ENCODE measurements at regions not wholly inside any gene's neighbourhood (a gene's known extent, or its start where the extent isn't known, plus 50 kb on each side); places are given as distances from the start of the nearest gene placed in this dataset.
A peak's percentile ranks its signal among the peaks of the same experiment; 100 is the strongest.

- TF ChIP-seq RAD21 (conservative IDR thresholded peaks at IDR 0.05 in 1 of 2, IDR thresholded peaks at IDR 0.05 in 1 of 2), result no peak
- no peak for TF ChIP-seq MAZ (IDR thresholded peaks at IDR 0.05; ENCODE audit: borderline replicate concordance, low read depth, low read length)
- no peak for TF ChIP-seq FOSB (CRISPR knock-in tag; IDR thresholded peaks at IDR 0.05)
- TF ChIP-seq, protein P1, sequence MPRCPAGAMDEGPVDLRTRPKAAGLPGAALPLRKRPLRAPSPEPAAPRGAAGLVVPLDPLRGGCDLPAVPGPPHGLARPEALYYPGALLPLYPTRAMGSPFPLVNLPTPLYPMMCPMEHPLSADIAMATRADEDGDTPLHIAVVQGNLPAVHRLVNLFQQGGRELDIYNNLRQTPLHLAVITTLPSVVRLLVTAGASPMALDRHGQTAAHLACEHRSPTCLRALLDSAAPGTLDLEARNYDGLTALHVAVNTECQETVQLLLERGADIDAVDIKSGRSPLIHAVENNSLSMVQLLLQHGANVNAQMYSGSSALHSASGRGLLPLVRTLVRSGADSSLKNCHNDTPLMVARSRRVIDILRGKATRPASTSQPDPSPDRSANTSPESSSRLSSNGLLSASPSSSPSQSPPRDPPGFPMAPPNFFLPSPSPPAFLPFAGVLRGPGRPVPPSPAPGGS (IDR thresholded peaks at IDR 0.05), result no peak
Observed at GRCh38 chr3:21995079-21995607, 244.1 kb upstream of the ZNF385D start (continued).

GRCh38 chr3:22007368-22007767, 256.4 kb upstream of the ZNF385D start:
- ChIA-PET POLR2A (no interaction called here), CTCF (no interaction called here)
- Histone ChIP-seq H3K27ac (no peak overlapping the region), H3K4me3 (no peak overlapping the region), H3K4me2 (no peak overlapping the region), H3K4me1 (no peaks in the 10 kb centered on the region), H3K9me3 (no peaks in the 10 kb centered on the region)
- 31% methylated on average over 2 of the region's 2 CpGs for WGBS (ENCODE audit: missing lambda C conversion rate)
- FAIRE-seq (no peak), ATAC-seq (no peak), DNase-seq (ENCODE audit: low read depth in 1 of 2, low spot score in 1 of 2) (no peak)
- TF ChIP-seq JUN (IDR thresholded peaks at IDR 0.05), result no peak
- TF ChIP-seq TFCP2L1 (CRISPR knock-in tag; IDR thresholded peaks at IDR 0.05), result no peak
- no peak for TF ChIP-seq FOXS1 (CRISPR knock-in tag; IDR thresholded peaks at IDR 0.05)
- no peak for TF ChIP-seq POLR2A (IDR thresholded peaks at IDR 0.05; ENCODE audit: low read length)
- no peak for TF ChIP-seq FOSL2 (IDR thresholded peaks at IDR 0.05)
- TF ChIP-seq FOSL2 (CRISPR knock-in tag; IDR thresholded peaks at IDR 0.05), result no peak
- TF ChIP-seq REST (IDR thresholded peaks at IDR 0.05), result no peak
- no peak for TF ChIP-seq CBX8 (IDR thresholded peaks at IDR 0.05)
- TF ChIP-seq TP53 (CRISPR knock-in tag; IDR thresholded peaks at IDR 0.05), result no peak
- no peak for TF ChIP-seq MAZ (IDR thresholded peaks at IDR 0.05; ENCODE audit: borderline replicate concordance, low read depth, low read length)
- TF ChIP-seq JUNB (IDR thresholded peaks at IDR 0.05), result no peak

DNA sequence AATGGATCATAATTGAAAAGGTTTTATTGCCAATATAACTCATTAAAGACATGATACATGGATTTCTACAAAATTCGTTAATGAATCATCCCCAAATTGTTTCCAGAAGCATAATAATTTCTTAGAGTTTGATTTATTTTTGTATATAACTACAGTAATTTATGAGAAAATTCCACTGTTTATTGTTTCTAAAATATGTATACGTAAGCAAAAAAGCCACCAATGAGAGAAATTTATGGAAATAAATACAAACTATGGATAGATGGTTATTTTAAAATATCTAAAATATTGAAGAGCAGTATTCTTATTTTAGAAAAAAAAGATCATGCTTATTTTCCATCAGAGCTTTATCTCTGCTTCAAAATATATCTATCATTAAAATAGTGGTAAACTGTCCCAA, 260.0 kb upstream of the ZNF385D start:
- CTCF ChIA-PET, result no interaction called here
- Histone ChIP-seq H3K9me3 (no peaks in the 10 kb centered on the region), H3K4me2 (no peak overlapping the region), H3K27ac (no peak overlapping the region), H3K4me1 (no peaks in the 10 kb centered on the region), H3K4me3 (no peak overlapping the region)
- FAIRE-seq, result no peak
- POLR2A ChIA-PET, result no interaction called here
- DNase-seq (ENCODE audit: low read depth in 1 of 2, low spot score in 1 of 2), result no peak
- TF ChIP-seq MAFK (IDR thresholded peaks at IDR 0.05; ENCODE audit: partially characterized antibody) (peak; percentile 79), HOXA7 (CRISPR knock-in tag; IDR thresholded peaks at IDR 0.05) (no peak)
- no peak for ATAC-seq
- WGBS (ENCODE audit: missing lambda C conversion rate), result 5% methylated on average over 2 of the region's 2 CpGs

- POLR2A ChIA-PET, result no interaction called here
- CTCF ChIA-PET, result interaction anchor here (0.6 kb wide), 1 partner anchor 766 kb away, joined by 3 read pairs; no protein-coding TSS in a partner anchor
- no peak overlapping the region for H3K27ac ChIP-seq
- no peak for DNase-seq (ENCODE audit: low read depth in 1 of 2, low spot score in 1 of 2)
- FAIRE-seq, result no peak
- no peak for ATAC-seq
- no peak overlapping the region for H3K4me2 ChIP-seq
- TF ChIP-seq ELK1 (IDR thresholded peaks at IDR 0.05; ENCODE audit: low read depth, low read length) (no peak), BHLHE40 (IDR thresholded peaks at IDR 0.05; ENCODE audit: low read depth, low read length) (no peak), CBX2 (IDR thresholded peaks at IDR 0.05; ENCODE audit: borderline replicate concordance, low read depth) (no peak), NFE2L2 (conservative IDR thresholded peaks at IDR 0.05; ENCODE audit: low read length) (no peak), HEYL (CRISPR knock-in tag; IDR thresholded peaks at IDR 0.05) (no peak), MAFK (IDR thresholded peaks at IDR 0.05; ENCODE audit: partially characterized antibody) (no peak), FOXS1 (CRISPR knock-in tag; IDR thresholded peaks at IDR 0.05) (no peak), EHMT2 (IDR thresholded peaks at IDR 0.05; ENCODE audit: low read depth) (no peak), TFCP2L1 (CRISPR knock-in tag; IDR thresholded peaks at IDR 0.05) (no peak), NPAS2 (CRISPR knock-in tag; IDR thresholded peaks at IDR 0.05; ENCODE audit: borderline replicate concordance) (no peak), EP300 (IDR thresholded peaks at IDR 0.05) (no peak), POLR2A (IDR thresholded peaks at IDR 0.05; ENCODE audit: low read length) (no peak), MAZ (IDR thresholded peaks at IDR 0.05; ENCODE audit: borderline replicate concordance, low read depth, low read length) (no peak), ESRRA (IDR thresholded peaks at IDR 0.05; ENCODE audit: borderline replicate concordance, low read length) (no peak), SREBF2 (IDR thresholded peaks at IDR 0.05) (no peak)
- TF ChIP-seq, protein P2, sequence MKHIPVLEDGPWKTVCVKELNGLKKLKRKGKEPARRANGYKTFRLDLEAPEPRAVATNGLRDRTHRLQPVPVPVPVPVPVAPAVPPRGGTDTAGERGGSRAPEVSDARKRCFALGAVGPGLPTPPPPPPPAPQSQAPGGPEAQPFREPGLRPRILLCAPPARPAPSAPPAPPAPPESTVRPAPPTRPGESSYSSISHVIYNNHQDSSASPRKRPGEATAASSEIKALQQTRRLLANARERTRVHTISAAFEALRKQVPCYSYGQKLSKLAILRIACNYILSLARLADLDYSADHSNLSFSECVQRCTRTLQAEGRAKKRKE (CRISPR knock-in tag; IDR thresholded peaks at IDR 0.05; ENCODE audit: low read depth), result no peak
- no peaks in the 10 kb centered on the region for H3K4me1 ChIP-seq
- no peak overlapping the region for H3K4me3 ChIP-seq
- no peaks in the 10 kb centered on the region for H3K9me3 ChIP-seq
Observed at GRCh38 chr3:22012471-22012870, 261.5 kb upstream of the ZNF385D start.
